ENCODE measurements at regions not wholly inside any gene's neighbourhood (a gene's known extent, or its start where the extent isn't known, plus 50 kb on each side); places are given as distances from the start of the nearest gene placed in this dataset.

DNA sequence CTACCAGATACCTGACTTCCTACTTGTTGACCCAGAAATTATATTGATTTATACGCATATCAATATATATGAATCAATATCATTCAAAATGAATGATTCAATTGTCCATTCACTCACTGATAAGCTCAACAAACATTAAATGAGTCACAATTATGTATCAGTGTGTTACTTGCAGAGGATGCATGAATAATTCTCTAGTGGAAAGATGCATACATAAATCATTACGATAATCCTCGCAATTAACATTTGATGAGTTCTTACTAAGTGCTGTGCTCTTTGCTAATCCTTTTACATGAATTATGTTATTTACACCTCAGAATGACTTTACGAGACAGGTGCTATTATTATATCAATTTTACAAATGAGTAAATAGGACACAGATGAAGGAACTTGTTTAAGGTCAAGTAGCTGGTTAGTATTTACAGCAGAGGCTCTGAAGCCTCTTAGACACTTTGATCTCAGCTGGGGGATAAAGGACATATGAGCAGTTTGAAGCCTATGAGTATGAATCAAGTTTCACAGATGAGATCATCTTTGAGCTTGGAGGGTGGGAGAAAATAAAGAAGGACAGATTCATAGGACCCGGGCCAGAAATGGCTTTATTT lies 112.8 kb upstream of the ADAMTS5 start:
- Histone ChIP-seq H3K36me3 (replicated peaks in 1 of 2; ENCODE audit: control extremely low read depth in 1 of 2, control insufficient read depth in 1 of 2, extremely low read depth in 1 of 2, insufficient read depth in 2 of 2, low read length in 1 of 2) (no peaks in the 10 kb centered on the region), H3K4me1 (ENCODE audit: control insufficient read depth in 2 of 2, insufficient read depth in 2 of 2, low read length in 2 of 2) (no peaks in the 10 kb centered on the region), H3K27me3 (replicated peaks in 1 of 4; ENCODE audit: control extremely low read depth in 1 of 4, control insufficient read depth in 3 of 4, insufficient read depth in 4 of 4, low read length in 3 of 4) (no peaks in the 10 kb centered on the region), H3K9ac (ENCODE audit: low read length) (no peak overlapping the region), H3K4me2 (replicated peaks; ENCODE audit: low read depth, low read length, poor library complexity, severe bottlenecking) (no peak overlapping the region), H3K9me3 (ENCODE audit: control extremely low read depth in 1 of 3, control insufficient read depth in 2 of 3, insufficient read depth in 1 of 3, low read length in 2 of 3) (no peaks in the 10 kb centered on the region), H3K27ac (ENCODE audit: low read length in 2 of 2) (no peak overlapping the region), H3K79me2 (ENCODE audit: control insufficient read depth, insufficient read depth, low read length) (no peaks in the 10 kb centered on the region), H2AFZ (ENCODE audit: insufficient read depth, low read depth, low read length, poor library complexity, severe bottlenecking) (no peak overlapping the region), H4K20me1 (ENCODE audit: control insufficient read depth, insufficient read depth, low read length, poor library complexity, severe bottlenecking) (no peaks in the 10 kb centered on the region), H3K4me3 (ENCODE audit: control extremely low read depth in 1 of 5, extremely low read depth in 1 of 5, insufficient read depth in 1 of 5, low read depth in 2 of 5, low read length in 4 of 5) (no peak overlapping the region)
- DNase-seq (no peak), ATAC-seq (ENCODE audit: low read depth) (no peak)
- ChIA-PET CTCF (no interaction called here), POLR2A (no interaction called here)
- Mint-ChIP-seq H3K4me1 (no peaks in the 10 kb centered on the region), H3K27me3 (no peaks in the 10 kb centered on the region), H3K27ac (no peak overlapping the region), H3K4me3 (no peak overlapping the region), H3K9me3 (ENCODE audit: insufficient read depth) (peaks cover 4% of the 10 kb centered on the region)
- TF ChIP-seq EZH2 (IDR thresholded peaks at IDR 0.05; ENCODE audit: borderline replicate concordance, insufficient read depth, low read depth, low read length, poor library complexity, severe bottlenecking) = no peak
- TF ChIP-seq, protein P1, sequence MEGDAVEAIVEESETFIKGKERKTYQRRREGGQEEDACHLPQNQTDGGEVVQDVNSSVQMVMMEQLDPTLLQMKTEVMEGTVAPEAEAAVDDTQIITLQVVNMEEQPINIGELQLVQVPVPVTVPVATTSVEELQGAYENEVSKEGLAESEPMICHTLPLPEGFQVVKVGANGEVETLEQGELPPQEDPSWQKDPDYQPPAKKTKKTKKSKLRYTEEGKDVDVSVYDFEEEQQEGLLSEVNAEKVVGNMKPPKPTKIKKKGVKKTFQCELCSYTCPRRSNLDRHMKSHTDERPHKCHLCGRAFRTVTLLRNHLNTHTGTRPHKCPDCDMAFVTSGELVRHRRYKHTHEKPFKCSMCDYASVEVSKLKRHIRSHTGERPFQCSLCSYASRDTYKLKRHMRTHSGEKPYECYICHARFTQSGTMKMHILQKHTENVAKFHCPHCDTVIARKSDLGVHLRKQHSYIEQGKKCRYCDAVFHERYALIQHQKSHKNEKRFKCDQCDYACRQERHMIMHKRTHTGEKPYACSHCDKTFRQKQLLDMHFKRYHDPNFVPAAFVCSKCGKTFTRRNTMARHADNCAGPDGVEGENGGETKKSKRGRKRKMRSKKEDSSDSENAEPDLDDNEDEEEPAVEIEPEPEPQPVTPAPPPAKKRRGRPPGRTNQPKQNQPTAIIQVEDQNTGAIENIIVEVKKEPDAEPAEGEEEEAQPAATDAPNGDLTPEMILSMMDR (IDR thresholded peaks at IDR 0.05) = no peak
- intact Hi-C loops (cut with micrococcal nuclease) = no loop called here
- WGBS (ENCODE audit: insufficient coverage) = no CpG with 5 or more reads among the region's 5 CpGs

DNA sequence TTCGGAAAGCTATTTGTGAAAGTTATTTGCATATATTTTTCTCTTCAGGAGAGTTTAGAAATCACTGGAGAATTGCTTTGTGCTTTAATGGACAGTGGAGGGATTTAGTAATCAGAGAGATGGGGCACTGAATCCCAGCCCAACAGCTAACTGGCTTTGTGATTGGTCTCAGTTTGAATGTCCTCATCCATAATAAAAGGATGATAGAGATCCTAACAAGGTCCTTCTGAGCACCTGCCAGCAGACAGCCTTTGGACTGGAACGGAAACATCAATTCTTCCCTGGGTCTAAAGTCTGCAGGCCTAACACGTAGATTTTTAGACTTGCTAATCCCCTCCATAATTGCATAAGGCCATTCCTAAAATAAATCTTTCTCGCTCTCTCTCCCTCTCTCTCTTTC lies 112.0 kb upstream of the ADAMTS5 start:
- intact Hi-C loops (cut with micrococcal nuclease) = no loop called here
- H3K36me3 ChIP-seq (replicated peaks in 1 of 2; ENCODE audit: control extremely low read depth in 1 of 2, control insufficient read depth in 1 of 2, extremely low read depth in 1 of 2, insufficient read depth in 2 of 2, low read length in 1 of 2) = no peaks in the 10 kb centered on the region
- WGBS (ENCODE audit: insufficient coverage) = 86% methylated on average over 3 of the region's 4 CpGs

More for the DNA sequence above, 112.0 kb upstream of the ADAMTS5 start:
- ATAC-seq (ENCODE audit: low read depth) (no peak), DNase-seq (no peak)
- Histone ChIP-seq H3K4me1 (ENCODE audit: control insufficient read depth in 2 of 2, insufficient read depth in 2 of 2, low read length in 2 of 2) (no peaks in the 10 kb centered on the region), H4K20me1 (ENCODE audit: control insufficient read depth, insufficient read depth, low read length, poor library complexity, severe bottlenecking) (no peaks in the 10 kb centered on the region), H3K27ac (ENCODE audit: low read length in 2 of 2) (no peak overlapping the region), H3K79me2 (ENCODE audit: control insufficient read depth, insufficient read depth, low read length) (no peaks in the 10 kb centered on the region), H3K9ac (ENCODE audit: low read length) (no peak overlapping the region), H3K4me2 (replicated peaks; ENCODE audit: low read depth, low read length, poor library complexity, severe bottlenecking) (no peak overlapping the region), H3K27me3 (replicated peaks in 1 of 4; ENCODE audit: control extremely low read depth in 1 of 4, control insufficient read depth in 3 of 4, insufficient read depth in 4 of 4, low read length in 3 of 4) (no peaks in the 10 kb centered on the region), H2AFZ (ENCODE audit: insufficient read depth, low read depth, low read length, poor library complexity, severe bottlenecking) (no peak overlapping the region), H3K4me3 (ENCODE audit: control extremely low read depth in 1 of 5, extremely low read depth in 1 of 5, insufficient read depth in 1 of 5, low read depth in 2 of 5, low read length in 4 of 5) (no peak overlapping the region), H3K9me3 (ENCODE audit: control extremely low read depth in 1 of 3, control insufficient read depth in 2 of 3, insufficient read depth in 1 of 3, low read length in 2 of 3) (no peaks in the 10 kb centered on the region)
- no peaks in the 10 kb centered on the region for H3K4me1 Mint-ChIP-seq
- no peak overlapping the region for H3K27ac Mint-ChIP-seq
- H3K4me3 Mint-ChIP-seq = no peak overlapping the region
- no peaks in the 10 kb centered on the region for H3K27me3 Mint-ChIP-seq
- ChIA-PET CTCF (no interaction called here), POLR2A (no interaction called here)
- TF ChIP-seq, protein P1 (IDR thresholded peaks at IDR 0.05) = no peak
- TF ChIP-seq EZH2 (IDR thresholded peaks at IDR 0.05; ENCODE audit: borderline replicate concordance, insufficient read depth, low read depth, low read length, poor library complexity, severe bottlenecking) = no peak
- H3K9me3 Mint-ChIP-seq (ENCODE audit: insufficient read depth) = peaks cover 4% of the 10 kb centered on the region
